ENCODE measurements at regions not wholly inside any gene's neighbourhood (a gene's known extent, or its start where the extent isn't known, plus 50 kb on each side); places are given as distances from the start of the nearest gene placed in this dataset.
"Not testable (repeated sequence)": the region's sequence is repeated elsewhere in the genome, so short reads cannot be mapped to it uniquely, and the experiment has no call there.

DNA sequence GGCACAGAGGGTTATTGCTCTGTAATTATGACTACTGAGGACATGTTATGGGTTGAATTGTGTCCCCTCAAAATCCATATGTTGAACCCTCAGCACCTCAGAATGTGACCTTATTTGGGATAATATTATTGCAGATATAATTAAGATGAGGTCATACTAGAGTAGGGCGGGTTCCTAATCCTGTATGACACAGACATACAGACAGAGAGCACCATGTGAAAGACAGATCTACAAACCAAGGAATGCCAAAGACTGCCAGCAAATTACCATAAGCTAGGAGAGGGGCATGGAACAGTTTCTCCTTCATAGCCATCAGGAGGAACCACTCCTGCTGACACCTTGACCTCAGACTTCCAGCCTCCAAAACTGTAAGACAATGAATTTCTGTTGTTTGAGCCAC is 115.2 kb upstream of the OTUD4 start:
- DNase-seq (ENCODE audit: low read depth): no peak

DNA sequence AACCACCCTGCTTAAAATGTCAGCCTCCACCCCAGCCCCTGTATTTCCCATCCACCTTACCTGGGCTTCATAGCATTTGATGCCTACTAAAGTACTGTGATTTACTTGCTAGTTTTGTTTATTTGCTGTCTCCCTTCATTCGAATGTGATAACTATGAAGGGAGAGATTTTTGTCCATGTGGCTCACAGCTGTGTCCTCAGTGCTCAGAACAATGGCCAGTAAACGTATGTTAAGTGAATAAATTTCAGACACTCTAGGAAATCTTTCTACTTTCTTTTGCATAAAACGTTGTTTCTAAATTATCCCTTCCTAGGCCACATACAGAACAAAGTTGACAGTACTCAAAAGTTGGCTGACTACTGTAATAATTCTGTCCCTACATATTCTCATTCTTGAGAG is 114.7 kb upstream of the OTUD4 start:
- DNase-seq (ENCODE audit: low read depth): no peak

DNA sequence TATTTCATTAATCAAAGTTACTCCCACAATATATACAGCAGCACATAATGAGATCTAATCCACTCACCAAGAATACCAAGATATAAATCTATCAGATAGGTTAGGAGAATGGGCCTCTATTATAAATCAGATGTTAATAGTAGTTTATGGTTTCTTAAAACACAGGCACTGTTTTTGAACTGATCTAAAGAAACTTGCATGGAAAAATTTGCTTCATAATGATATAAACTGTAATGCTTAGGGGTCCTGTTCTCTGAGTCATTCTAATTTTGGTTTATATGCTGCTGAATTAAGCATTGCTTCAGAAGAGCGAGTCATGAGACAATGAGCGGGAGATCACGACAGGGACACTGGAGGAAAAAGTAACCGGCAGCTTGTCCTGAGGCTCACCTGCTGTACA is 113.3 kb upstream of the OTUD4 start:
- no peak for DNase-seq (ENCODE audit: low read depth)

DNA sequence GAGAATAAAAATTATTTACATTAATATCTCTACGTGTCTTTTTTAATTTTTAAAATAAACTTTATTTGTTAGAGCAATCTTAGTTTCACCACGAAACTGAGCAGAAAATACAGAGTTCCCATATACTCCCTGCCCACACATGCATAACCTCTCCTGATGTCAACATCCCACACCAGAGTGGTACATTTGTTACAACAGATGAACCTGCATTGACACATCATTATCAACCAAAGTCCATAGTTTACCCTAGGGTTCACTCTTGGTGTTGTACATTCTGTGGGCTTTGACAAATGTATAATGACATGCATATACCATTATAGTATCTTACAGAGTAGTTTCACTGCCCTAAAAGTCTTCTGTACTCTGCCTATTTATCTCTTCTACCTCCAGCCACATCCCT is 110.6 kb upstream of the OTUD4 start:
- no peak for DNase-seq (ENCODE audit: low read depth)

DNA sequence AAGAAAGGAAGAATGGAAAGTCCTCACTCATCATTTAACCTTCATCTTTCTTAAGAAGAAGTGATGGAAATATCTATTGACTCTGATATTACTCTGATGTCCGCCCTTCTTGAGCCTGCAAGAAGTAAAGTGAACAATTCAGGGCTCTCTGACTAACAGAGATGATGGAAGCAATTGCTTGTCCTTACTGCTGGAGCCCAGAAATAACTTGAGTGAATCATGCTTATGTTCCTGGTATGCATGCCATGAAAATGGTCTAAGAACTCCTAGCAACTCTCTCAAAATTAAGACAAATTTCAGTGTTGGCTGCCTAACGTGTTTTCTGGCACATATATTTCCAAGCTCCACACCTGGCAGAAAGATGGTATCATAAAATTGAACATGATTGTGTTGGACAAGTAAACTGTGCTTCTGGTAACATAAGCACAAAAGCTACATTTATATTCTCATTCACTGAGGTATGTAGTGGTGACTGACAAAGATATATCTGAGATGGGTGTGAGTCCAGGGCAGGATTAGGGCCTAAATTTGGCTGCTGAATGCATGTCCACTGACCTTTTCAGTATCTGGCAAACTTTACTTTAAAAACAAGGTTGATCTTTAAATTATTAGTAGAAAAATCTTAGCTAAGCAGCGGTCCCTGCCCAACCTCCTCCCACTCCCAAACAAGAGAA is 109.2 kb upstream of the OTUD4 start:
- no peak for DNase-seq (ENCODE audit: low read depth)

DNA sequence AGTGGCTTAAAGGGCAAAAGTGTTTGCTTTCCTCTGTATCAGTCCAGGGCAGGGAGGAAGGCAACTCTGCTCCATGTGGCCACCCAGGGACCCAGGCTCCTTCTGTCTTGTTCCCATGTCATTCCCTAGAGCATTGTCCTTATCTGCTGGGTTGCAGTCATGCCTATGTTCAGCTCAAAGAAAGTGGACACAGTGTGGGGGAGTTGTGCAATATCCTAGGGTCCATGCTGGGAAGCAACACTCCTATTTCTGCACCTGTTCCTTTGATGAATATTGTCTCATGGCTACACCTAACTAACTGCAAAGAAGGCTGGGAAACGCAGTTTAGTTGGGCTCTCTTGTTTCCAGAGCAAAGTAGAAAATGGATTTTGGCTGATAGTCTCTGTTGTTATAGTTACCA is 107.0 kb upstream of the OTUD4 start:
- DNase-seq (ENCODE audit: low read depth): no peak

DNA sequence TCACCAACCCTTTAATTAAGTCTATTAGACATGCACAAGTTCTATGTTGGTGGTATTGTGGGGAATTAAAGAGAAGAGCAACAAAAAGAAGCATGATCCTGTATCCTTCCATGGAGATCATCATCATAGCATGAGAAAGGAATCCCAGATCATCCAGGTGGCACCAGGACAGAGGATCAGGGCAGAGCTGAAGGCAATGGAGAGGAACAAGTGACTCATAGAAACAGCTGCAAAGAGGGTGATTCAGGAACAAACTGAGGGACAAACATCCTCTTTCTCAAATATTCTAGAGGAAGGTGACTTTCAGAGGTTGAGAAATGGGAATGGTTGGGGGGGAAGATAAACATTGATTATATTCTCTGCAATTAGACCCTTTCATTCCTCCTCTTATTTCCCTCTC is 105.5 kb upstream of the OTUD4 start:
- no peak for DNase-seq (ENCODE audit: low read depth)

DNA sequence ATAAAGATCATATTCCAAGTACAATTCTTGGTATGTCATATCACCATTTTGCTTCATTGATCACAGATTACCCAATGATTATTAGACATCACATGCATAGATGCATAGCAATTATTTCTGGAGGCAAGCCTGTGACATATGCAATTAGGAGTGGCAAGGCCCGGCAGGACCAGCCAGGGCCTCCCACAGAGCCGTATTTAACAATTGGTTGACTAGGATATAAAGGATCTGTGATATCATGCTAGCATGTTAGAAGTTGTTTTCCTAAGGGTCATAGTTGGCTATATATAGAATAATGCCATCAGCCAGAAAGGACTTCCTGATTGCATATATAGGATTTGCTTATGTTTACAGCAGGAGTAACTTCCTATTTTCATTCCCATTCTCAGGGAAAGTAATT is 103.5 kb upstream of the OTUD4 start:
- no peak for DNase-seq (ENCODE audit: low read depth)

DNA sequence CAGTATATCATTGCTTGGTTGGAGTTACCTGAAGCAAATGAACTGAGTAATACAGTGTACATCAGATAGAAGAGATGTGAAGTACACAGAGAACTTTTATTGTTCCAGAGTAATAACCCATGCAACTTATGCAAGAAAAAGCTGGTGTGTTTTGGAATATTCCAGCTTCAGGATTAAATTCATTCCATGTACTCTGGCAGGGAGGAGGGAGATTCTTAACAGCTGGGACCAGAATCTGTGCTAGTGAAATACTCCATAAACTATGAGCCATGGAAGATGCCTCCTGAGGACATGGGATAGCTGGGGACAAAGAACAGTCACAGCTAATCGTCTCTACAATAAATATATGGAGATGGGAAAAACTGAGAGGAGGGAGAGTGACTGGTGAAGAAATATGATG is 101.6 kb upstream of the OTUD4 start:
- DNase-seq (ENCODE audit: low read depth): no peak

DNA sequence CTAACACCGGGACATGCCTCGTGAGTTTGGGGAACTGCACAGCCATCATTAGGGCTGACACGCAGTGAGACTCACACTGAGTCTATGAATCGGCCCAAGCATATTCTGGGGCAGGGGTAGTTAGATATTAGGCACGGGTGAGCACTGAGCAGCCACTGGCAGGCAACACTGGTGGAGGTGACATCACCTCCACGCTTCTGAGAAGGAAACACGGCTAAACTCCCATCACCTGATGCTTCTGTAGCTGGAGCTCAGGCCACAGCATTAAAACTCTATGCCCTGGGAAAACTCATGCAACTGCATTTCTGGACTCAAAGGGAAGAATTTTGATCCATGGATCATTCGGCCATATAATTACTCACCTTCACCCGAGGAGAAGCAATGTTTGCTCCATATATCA is 100.8 kb upstream of the OTUD4 start:
- no peak for DNase-seq (ENCODE audit: low read depth)

DNA sequence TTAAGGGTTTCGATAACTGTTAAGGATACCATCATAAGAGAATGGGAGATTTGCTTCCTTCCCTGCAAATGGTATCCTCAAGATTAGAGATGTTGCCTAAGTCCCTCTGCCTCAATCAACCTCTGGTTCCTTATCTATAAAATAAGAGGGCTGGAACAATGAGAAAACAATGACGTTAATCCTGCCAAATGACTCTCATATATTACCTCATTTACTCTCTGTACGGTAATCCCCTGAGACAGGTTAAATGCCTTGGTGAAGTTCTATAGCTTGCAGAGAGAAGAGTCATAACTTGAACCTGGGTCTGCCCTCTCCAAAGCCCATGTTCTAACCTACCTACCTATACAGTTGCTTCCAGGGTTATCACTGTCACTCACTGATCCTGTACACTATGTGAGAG is 100.2 kb upstream of the OTUD4 start:
- no peak for DNase-seq (ENCODE audit: low read depth)

DNA sequence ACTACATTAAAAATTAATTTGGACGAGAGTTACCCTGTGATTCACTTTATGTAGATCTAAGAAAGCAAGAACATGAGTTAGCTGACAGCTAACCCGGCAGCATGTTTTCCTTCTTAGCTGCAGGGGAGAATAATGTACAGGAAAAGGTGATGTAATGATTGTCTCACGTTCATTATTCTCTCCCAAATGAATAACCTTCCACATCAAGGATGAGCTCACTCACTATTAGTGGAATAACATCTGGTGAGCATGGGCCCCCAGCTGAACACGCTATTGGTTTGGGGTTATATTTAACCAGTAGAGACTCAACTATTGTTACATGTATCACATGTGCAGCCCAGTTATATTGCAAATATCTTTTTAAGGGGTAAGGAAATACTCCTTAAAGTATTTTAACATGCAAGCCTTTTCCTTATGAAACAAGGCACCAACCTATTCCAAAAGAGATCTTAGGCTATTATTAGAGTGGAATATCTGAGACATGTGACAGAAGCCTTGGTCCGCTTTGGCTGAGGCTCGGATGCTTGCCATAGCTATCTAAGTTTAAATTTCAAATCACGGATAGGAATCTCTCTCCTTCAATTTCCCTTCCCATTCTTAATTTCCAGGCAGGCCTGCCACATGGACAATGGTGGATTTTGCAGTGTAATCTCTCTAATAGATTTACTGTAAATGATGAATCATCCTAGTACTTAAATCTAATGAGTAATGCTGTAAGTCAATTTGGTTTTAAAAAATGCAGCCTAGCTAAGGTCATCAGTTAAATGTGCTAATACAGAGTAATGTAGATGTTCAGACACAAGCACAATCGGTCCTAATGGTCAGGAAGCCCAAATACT is 99.0 kb upstream of the OTUD4 start:
- DNase-seq (ENCODE audit: low read depth): peak; percentile 66

DNA sequence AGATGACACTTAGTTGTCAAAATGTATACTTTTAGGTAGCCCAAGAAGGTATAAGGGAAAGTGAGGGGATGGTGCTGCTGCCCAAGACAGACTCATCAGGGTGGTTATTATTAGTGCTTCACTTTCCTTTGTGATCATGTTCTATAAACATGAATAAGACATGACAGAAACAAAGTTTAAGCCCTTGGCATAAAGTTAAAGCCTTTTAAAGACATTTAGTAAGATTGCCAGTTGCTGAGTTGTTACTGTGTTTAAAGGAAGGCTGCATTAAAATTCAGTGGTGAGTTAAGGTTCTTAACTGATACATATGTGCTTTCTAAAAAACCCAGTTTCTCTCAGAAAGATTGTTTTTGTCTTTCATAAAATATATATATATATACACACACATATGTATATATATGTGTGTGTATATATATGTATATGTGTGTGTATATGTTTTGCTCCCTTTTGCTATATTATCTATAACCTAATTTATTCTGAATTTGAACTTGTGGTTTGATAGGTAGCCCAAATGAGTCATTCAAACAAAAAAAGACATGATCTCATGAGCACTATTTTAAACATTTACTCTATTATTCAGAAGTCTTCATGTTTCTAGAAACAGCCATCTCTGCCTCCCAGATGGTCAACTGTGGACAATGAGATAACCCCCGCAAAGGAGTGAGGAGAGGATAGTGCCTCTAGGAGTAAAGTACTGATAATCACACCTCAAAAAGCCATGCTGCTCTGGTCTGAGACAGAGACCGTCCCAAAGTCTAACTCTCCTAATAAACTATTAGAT is 98.1 kb upstream of the OTUD4 start:
- DNase-seq (ENCODE audit: low read depth): peak; percentile 34

DNA sequence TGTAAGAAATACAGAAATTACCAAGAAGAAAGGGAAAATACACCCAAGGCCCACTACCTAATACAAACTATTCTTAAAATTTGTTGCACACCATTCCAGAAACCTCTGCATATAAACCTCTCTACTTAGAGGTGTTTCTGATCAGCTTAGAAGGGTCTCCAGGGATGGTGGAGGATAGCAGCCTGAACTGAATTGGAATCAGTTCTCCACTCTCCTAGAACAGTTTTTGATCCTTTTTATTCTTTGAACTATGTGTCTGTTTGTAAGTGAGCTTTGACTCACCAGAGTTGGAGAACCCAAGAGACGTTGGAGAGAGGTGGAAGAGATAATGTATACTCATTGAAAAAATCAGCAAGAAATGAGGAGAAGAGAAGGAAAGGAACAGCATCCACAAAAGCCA is 96.6 kb upstream of the OTUD4 start:
- no peak for DNase-seq (ENCODE audit: low read depth)

DNA sequence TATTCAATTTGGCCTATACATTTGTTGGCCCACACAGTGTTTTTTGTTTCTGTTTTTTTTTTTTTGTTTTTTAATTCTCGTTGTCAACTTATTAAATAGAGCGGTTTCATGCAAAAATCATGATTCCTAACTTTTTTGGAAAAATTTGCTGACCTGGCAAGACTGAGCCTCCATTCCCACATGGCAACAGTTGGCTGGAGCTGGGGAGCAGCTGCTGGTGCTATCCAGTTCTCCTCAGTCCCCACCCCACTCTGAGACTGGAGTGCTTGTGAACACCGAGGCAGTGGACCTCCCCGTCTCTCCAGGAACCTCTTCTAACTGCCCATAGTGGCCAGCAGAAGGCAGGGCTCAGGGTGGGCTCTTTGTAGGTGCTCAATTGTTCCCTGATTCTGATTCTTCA is 95.7 kb upstream of the OTUD4 start:
- DNase-seq (ENCODE audit: low read depth): no peak

DNA sequence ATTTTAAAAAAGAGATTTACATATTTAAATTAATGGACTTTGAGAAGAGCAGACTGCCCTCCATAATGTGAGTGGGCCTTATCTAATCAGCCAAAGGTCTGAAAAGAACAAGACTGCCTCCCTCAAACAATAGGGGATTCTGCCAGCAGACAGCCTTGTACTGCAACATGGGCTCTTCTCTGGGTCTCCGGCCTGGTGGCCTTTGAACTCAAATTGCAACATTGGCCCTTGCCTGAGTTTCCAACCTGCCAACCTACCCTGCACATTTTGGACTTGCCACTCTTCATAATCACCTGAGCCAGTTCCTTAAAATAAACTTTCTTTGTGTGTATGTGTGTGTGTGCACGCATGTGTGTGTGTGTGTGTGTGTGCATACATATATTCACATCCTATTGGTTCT is 90.8 kb upstream of the OTUD4 start:
- no peak for DNase-seq (ENCODE audit: low read depth)

DNA sequence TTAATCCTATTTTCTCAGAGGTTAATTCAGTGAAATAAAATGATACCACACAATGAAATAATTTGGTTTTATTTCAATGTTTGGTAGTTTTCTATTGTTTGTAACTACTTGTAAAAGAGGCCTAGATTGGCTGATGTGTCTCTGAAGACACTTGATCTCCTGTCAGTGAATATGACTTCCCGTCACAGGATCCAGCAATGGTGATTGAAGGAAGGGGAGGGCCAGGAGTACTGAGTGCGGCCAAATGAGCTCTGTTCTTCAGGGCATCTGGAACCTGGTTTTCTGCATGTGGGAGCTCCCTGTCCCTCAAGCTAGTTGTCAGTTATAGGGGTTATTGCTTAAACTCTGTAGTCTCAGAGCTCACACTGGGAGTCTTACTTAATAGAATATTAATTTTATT is 86.5 kb upstream of the OTUD4 start:
- DNase-seq (ENCODE audit: low read depth): no peak

DNA sequence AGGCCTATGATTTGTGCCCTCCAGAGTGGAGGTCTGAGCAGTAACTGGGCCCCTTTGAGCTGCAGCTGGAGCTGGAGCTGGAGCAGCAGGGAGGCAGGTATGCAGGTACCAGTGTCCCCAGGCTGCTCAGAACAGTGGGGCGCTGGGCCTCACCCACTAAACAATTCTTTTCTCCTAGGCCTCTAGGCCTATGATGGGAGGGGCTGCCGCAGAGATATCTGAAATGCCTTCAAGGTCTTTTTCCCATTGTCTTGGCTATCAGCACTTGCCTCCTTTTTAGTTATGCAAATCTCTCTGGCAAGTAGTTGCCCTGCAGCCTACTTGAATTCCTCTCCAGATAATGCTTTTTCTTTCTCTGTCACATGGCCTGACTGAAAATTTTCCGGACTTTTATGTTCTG is 79.7 kb upstream of the OTUD4 start:
- no peak for DNase-seq (ENCODE audit: low read depth)

DNA sequence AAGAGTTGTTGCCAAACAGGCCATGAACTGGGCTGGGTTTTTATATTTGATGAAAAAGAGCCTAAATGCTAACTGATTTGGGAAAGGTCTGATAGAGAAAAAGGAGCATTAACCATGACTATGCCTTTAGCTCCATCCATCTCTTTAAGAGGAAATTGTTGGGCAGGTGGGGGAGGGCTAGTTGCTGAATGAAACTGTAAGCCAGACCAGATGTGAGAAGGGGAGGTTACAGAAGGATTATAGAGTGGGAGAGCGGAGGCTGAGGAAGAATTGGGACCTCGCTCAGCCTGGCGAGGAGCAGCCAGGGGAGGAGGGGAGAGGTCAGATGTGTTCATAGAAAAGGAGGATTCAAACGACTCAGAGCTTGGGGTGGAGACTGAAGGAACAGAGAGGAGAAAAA is 74.9 kb upstream of the OTUD4 start:
- DNase-seq (ENCODE audit: low read depth): not testable (repeated sequence)

DNA sequence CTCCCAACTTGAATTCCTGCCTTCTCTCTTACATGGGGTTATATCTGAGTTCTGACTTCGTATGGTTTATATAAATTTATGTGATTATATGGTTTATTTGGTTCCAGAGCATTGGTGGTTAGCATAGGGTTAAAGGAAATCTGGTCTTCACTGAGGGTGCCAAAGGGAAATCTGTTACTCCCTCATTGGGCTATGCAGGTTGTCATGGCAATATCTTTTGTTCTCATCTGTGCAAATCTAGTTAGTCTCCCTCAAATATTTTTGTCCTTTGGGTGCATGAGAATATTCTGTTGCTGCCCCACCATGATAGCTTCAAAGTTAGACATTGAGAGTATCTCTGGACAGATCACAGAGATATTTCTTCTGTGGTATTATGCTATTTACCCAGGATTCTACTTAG is 71.8 kb upstream of the OTUD4 start:
- DNase-seq (ENCODE audit: low read depth): no peak

DNA sequence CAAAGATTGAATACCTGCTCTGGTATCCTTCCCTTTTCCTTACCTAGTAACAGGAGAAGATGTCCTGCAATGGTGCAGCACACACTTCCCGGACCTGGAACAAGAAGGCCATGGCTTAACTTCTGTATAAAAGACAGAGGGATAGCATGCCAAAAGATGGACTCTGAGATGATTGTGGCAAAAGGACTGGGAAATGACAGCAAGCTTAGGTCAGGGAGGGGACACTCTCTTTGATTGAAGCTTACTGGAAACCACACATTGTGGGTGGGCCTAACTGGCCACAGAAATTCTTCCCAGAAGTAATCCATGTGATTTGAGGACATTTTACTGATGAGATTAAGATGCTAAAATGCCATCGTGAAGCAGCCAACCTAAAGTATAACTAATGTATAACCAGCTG is 71.0 kb upstream of the OTUD4 start:
- DNase-seq (ENCODE audit: low read depth): no peak

DNA sequence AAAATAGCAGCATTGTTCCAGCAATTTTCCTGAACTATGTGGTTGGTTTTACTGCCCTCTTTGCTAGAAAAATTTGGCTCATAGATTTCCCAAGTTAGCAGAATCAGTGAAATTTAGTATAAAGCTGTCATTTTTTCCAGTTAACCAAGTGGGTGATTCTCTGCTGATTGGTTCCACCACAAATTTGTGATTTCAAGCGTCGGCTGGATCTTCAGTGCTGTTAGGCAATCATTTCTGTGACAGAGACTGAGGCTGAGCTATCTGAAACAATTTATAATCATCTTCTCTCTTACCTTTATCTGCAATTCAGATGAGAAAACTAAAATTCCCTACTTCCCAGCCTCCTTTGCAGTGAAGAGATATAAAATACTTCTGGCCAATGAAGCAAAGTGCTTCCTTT is 68.6 kb upstream of the OTUD4 start:
- DNase-seq (ENCODE audit: low read depth): no peak

DNA sequence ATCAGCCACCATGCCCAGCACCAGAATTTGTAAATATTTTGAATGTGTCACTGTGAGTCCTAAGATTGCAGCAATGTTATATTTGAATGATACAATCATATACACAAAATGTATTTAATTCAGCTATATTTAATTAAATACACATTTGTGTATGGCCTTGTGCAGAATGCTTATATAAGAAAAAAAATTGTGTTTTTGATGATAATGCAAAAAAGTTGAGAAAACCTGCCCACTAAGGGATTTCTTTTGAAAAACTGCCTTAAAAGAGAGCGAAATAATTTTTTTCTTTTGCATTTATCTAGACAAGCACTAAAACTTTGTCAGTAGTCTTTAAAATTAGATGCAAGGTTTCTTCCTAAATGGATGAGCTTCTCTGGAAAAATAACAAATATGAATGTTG is 68.1 kb upstream of the OTUD4 start:
- DNase-seq (ENCODE audit: low read depth): no peak

Data from non-pigmented ciliary epithelial cell (primary cell).